SK-MEL-5 (cell line): ENCODE measurements at regions not wholly inside any gene's neighbourhood (a gene's known extent, or its start where the extent isn't known, plus 50 kb on each side); places are given as distances from the start of the nearest gene placed in this dataset.

ENCODE experiments used
- DNase-seq: peaks from one replicate; pipeline ENCODE4 v3.0.0-alpha.2; 2016; ENCODE audit warnings: low read depth, low spot score
- in situ Hi-C: cut with HindIII; loops from 2 replicates; pipeline ENCODE4 v1.10.0; 2016; ENCODE audit warnings: low sequenced_read_pairs, high pct_unique_total_duplicates, low pct_unique_long_range_greater_than_20kb

GRCh38 chr14:99325591-99325990 is 53.6 kb upstream of the BCL11B start:
- in situ Hi-C loops = no loop called here
- no peak for DNase-seq

GRCh38 chr14:99325016-99325415 is 53.0 kb upstream of the BCL11B start:
- no peak for DNase-seq
- in situ Hi-C loops = no loop called here

DNA sequence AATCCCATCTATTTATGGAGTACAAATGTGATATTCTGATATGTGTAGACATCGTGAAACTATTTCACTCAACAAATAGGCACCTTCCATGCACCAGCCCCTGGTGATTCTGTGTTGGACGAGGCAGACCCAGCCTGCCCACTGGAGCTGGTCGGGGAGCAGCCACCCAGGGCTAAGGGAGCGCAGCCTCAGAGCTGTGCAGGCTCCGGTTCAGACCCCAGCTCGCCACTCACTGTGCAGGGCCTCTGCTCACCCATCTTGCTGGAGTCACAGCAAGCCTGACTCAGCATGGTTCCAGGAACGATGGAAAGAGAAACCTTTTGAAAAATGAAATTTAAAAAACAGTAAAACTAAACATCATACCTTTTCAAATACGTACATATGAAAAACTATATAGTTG is 52.3 kb upstream of the BCL11B start:
- in situ Hi-C loops = no loop called here

DNA sequence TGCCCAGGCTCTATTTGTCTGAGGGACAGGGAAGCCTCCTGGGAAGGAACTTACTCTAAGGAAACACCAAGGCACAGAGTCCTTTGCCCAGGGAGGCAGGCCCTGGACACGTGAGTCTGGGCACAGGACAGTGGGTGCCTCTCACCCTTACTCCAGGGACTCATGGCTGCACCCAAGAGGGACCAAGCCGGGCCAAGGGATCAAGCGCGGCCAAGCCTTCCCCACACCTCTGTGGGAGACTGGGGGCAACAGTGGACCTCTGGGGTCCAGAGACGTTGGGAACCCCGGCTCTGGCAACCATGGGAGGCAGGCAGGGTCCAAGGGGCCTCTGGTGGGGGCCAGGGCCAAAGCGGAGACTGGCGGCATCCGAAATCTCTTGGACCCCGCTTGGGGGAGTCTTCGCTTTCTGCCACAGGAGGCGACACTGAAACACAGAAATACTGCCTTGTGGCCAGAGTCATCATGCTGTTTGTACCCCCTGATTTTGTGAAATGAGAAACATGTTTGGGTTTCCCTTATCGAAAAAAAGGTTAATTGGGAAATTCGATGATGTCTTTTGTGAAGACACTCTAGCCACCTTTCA is 51.7 kb upstream of the BCL11B start:
- in situ Hi-C loops = no loop called here
- DNase-seq = no peak

More for the DNA sequence above, 52.3 kb upstream of the BCL11B start:
- no peak for DNase-seq

DNA sequence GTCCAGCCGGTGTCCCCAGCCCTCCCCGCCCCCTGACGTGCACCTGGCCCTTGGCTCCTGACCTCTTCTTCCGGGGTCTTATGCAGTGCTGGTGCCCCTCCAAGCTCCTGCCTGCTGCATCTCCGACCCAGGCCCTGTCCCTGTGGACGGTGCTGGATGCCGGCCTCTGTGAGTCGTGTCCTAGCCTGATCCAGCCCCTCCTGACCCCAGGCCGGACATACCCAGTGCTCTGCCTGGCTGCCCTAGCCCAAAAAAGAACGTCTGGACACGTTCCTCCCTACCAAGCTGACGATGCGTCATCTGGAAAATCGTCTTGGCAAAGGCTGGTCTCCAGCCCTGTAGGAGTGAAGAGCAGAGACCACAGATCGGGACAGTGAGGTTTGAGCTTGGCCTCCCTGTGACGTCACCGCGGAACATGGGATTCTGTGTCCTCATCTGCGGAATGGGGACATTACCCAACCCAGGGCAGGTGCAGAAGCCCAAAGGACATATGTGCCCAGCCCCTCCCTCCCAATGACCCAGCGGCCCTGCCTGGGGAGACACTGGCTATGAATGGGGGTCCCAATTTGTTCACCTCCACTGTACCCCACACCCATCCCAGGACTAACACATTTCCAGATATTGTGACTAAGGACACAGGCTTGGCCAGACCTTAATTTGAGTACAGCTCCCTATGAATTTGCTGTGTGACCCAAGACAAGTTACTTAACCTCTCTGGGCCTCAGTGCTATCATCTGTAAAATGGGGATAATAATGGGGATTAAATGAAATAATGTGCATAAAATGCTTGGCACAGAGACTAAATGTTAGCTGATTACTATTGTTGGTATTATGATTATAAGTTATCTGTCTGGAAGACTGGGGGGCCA is 51.0 kb upstream of the BCL11B start:
- in situ Hi-C loops = no loop called here
- DNase-seq = no peak

DNA sequence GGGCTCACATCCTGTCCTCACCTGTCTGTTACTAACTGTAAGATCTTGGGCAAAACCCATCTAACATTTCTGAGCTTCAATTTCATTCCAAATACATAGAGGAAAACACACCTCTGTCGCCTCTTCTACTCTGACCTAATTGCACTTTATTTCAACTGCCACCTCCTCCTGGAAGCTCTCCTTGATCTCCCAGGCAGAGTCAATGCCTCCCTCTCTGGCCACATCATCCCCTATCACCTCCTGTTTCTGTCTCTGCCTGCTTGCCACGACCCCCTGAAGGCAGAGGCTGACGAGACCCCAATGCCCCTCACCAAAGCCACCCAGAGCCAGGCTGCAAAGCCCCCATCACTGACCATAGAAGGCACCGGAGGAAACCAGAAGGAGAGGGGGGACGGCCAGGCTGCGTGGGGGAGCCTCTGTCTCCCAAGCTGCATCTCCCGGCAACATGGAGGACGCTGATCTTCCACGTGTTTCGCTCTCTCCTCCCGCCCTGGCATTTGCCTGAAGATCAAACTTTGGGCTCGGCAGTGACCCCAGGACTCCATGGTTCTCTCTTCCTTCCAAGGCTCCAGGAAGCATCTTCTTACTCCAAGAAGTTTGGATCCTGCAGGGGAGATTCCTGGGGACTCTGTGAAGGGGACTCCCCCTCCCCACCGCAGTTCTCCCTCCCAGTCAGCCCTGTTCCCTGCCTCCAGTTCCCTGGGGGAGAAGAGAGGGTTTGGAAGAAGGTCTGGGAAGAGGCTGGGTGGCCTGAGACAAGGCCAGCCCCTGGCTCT is 50.1 kb upstream of the BCL11B start:
- in situ Hi-C loops = no loop called here
- no peak for DNase-seq
